ENCODE measurements at regions not wholly inside any gene's neighbourhood (a gene's known extent, or its start where the extent isn't known, plus 50 kb on each side); places are given as distances from the start of the nearest gene placed in this dataset.

DNA sequence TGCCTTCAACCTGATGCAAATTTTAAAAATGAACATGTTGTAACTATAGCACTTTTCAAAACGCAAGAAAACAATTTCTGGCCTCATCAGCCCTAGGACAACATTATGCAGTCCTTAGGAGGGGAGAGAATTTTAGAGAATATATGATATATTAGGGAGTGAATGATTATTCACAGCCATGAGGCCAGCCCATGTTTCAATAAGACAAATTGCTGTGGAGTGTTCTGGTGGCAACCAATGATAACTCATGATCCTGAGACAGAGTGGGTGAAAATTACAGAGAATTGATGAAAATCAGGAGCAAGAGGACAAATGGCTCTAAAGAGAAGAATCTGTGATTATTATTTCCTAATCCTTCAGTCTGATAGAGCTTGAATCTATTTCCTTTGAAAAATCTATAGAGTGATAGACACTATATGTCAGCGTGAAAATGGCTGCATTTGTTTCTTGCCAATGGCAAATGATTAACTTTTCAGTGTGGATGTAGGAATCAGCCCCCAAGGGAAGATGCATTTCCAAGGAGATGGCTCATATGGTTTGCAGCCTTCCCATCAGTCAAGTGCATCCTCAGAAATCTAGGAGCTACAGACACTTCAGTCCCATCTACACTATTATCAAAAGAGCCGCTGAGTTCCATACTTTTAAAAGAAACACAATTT is 761.0 kb upstream of the ARRDC4 start:
- no peak for DNase-seq

DNA sequence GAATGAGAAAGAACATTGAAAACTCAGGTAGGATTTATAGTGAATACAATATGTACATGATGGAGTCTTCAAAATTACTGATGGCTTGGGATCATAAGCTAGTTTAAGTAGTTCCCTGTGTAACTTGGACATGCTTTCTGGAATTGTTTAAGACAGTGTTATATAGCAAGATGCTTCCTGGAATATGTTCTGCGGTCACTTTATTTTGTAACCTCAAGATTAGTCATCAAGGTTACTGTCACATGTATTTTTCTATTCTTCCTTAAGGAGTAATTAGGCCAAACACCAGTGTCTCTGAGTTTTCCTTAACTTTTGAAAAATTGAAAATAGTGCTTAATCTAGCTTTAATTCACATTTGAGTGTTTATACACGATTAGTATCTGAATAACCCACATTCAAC is 760.3 kb upstream of the ARRDC4 start:
- DNase-seq, result no peak

- no peak for DNase-seq
Observed at GRCh38 chr15:97210277-97210676, 750.2 kb upstream of the ARRDC4 start.

- DNase-seq, result no peak
Observed at GRCh38 chr15:97215629-97216028, 744.9 kb upstream of the ARRDC4 start.

GRCh38 chr15:97224191-97224641 is 736.3 kb upstream of the ARRDC4 start:
- no peak for DNase-seq

DNA sequence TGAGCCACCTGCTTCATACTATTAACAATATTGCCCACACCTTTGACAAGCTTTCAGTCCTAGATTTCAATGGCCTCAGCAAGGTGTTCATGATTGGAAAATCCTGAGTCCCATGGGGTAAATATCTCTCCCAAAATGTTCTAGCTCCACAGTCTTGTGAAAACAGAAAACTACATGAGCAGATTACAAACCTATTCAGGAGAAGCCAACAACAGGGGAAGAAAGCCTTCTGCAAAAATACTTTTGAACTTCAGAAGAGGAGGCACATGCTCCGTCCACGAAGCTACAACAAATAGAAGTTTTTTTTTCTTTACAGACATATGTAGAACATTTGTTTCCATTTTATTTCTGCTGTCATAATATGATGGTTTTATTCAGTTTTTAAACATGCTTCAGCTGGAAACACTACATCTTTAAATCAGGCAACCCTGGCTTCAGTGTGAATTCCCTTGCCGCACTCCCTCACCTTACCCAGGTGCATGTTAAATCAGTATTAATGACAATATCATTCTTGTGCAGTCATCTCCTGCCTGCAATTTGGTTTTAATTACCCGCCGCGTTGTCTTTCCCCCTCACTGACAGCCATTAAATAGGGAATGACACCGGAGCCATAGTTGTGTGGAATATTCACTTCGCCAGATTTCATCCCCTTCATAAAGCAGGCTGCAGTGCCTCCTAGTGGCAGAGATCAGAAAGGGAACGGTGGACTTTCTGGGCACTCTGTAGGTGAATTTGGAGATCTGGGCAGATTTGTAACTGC is 725.5 kb upstream of the ARRDC4 start:
- DNase-seq, result peak in 1 of 2 experiments; percentile 39

GRCh38 chr15:97235611-97235985 is 724.9 kb upstream of the ARRDC4 start:
- DNase-seq, result no peak

GRCh38 chr15:97236140-97236539 is 724.4 kb upstream of the ARRDC4 start:
- DNase-seq, result no peak

DNA sequence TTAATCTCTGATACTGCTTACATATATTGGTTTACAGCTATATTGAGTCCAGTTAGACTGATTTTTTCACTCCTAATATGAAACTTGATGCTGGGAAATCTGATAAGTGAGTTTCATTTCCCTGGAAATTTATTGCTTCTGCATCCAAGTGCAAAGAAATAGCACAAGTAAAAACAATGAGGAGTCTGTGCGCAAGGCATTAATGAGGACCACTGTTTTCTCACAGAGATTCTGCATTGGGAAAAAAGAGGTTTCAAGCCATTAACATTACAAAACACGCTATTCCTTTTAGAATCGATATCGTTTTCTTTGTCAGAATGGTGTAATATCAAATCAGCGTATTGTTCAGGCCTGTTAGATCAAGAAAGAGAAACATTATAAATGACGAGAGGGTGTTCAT is 723.3 kb upstream of the ARRDC4 start:
- DNase-seq, result no peak

GRCh38 chr15:97248376-97248775 is 712.1 kb upstream of the ARRDC4 start:
- DNase-seq, result no peak

DNA sequence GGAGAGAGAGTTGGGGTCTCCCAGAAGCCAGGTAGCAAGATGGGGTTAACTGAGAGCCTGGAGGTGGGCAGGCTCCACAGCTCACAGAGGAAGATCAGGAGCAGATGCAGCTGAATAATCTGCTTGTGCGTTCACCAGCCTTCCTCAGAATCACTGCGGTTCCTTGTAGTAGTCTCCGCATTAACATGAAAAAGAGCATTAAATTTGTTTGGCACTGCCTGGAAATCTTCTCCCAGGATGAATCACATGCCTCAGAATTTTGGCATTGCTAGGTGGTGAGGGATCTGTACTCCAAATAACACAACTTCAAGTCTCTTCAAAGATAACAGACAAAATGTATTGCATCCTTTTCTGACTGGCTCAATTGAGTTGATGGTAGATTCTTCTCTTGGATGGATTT is 700.6 kb upstream of the ARRDC4 start:
- no peak for DNase-seq

GRCh38 chr15:97301166-97301565 is 659.3 kb upstream of the ARRDC4 start:
- DNase-seq, result no peak

- no peak for DNase-seq
Observed at GRCh38 chr15:97316362-97316761, 644.1 kb upstream of the ARRDC4 start.

DNA sequence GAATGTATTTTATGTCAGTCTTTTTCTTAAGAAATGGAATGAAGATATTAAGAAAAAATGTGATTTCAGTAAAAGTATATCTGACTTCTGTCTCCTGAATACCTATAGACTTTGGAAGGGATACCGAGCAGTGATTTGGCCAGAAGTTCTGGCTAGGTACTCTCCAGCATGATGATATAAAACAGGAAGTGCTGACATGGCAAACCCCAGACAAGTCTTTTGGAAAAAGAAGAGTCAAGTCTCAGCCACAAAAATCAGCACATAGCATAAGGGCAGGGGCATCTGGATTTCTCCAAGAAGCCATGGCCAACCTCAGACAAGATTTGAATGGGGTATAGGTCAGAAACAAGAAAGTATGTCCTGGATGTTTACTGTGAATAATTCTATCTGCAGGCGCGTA is 643.3 kb upstream of the ARRDC4 start:
- no peak for DNase-seq

- DNase-seq, result no peak
Observed at GRCh38 chr15:97319291-97319690, 641.2 kb upstream of the ARRDC4 start.

- no peak for DNase-seq
Observed at GRCh38 chr15:97346221-97346620, 614.3 kb upstream of the ARRDC4 start.

GRCh38 chr15:97350813-97351212 is 609.7 kb upstream of the ARRDC4 start:
- no peak for DNase-seq

GRCh38 chr15:97383516-97383915 is 577.0 kb upstream of the ARRDC4 start:
- no peak for DNase-seq

DNA sequence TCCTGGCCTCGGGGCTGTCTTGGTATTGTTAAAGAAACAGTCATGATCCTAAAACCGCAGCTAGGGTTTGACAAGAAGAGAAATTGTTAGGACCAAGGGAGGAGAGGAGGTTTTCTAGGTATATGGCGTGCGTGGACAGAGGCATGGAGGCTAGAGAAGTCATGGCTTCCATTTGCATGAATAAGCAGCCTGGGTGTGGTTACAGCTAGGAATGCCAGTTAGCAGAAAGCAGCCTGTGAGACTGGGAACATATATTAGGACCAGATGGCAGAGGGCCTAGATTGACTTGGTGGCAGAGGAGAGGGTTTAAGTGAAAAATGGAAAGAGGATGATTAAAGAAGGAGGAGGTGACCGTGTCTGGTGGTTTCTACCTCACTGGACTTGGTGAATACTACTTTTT is 573.6 kb upstream of the ARRDC4 start:
- no peak for DNase-seq

DNA sequence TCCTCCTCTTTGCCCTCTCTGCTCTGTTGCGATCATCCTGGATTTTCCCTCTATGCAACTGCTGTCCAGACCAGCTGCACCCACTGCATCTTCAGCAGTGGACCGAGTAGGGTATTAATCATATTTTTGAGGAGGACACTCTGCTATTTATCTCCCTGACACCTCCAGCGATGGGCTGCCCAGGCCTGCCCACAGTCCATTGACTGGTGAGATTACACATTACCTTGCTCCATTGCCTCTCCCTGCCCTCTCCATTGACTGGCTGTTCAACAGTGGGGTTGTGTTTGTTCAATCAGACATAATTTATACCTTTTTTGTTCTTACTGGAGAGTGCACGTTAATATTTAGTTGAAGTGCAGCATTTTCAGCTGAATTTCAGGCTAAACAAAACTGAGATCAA is 559.3 kb upstream of the ARRDC4 start:
- no peak for DNase-seq

- no peak for DNase-seq
Observed at GRCh38 chr15:97401970-97402369, 558.5 kb upstream of the ARRDC4 start.

GRCh38 chr15:97406841-97407240 is 553.7 kb upstream of the ARRDC4 start:
- DNase-seq, result no peak

DNA sequence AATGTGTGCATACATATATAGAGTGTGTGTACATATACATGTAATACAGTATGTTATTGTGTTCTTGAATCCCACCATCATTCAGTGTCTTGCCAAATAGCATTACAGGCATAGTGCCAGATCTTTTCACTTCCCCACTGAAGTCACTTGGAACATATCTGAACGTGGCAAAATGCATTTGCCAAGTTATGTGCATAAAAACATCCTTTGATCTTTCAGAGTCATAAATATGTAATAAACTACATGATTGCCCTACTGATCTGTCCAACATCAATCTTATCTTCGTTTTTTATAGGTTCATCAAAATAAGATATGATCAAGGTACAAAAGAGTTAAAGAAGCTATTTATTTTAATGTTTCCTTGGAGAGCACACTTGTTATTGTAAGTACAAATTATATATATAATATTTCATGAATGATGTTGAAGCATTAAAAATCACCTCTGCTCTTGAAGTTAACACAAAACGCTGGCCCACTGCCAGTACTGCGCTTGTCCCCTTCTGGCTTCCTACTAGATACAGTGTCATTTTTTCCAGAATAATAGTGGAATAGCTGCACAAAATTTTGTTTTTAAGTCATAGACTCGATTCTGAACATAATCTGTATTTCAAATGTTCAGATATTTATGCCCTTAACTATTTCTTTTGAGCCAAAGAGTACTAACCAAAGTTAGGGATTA is 549.5 kb upstream of the ARRDC4 start:
- DNase-seq, result no peak

- no peak for DNase-seq
Observed at GRCh38 chr15:97420130-97420529, 540.4 kb upstream of the ARRDC4 start.
